H9 (cell line): ENCODE measurements at regions not wholly inside any gene's neighbourhood (a gene's known extent, or its start where the extent isn't known, plus 50 kb on each side); places are given as distances from the start of the nearest gene placed in this dataset.

ENCODE experiments used
- DNase-seq: peaks from one replicate; pipeline ENCODE4 v3.0.0-alpha.2; 2017
- H2AFZ ChIP-seq: one replicate; pipeline ENCODE4 v1.6.1; 2013; ENCODE audit warnings: mild to moderate bottlenecking, low read length, control low read depth, moderate library complexity
- H2AK5ac ChIP-seq: 2 replicates; pipeline ENCODE4 v1.6.1; 2013; ENCODE audit warnings: low read length, control low read depth, mixed read lengths; ENCODE audit not compliant: insufficient read length
- H2BK120ac ChIP-seq: one replicate; pipeline ENCODE4 v1.6.1; 2013; ENCODE audit warnings: low read depth, mild to moderate bottlenecking, low read length, control low read depth, inconsistent platforms; ENCODE audit not compliant: poor library complexity, severe bottlenecking
- H2BK12ac ChIP-seq: 2 replicates; pipeline ENCODE4 v1.6.1; 2013; ENCODE audit warnings: low read length, control low read depth, mixed read lengths, low read depth; ENCODE audit not compliant: insufficient read length
- H2BK15ac ChIP-seq: 2 replicates; pipeline ENCODE4 v1.6.1; 2013; ENCODE audit warnings: low read depth, low read length, control low read depth
- H2BK20ac ChIP-seq: one replicate; pipeline ENCODE4 v1.6.1; 2013; ENCODE audit warnings: low read depth, mild to moderate bottlenecking, low read length, control low read depth, inconsistent platforms; ENCODE audit not compliant: poor library complexity, severe bottlenecking
- H2BK5ac ChIP-seq: 2 replicates; pipeline ENCODE4 v1.6.1; 2013; ENCODE audit warnings: low read length, control low read depth, mixed read lengths; ENCODE audit not compliant: insufficient read length
- H3K14ac ChIP-seq: 2 replicates; pipeline ENCODE4 v1.6.1; 2013; ENCODE audit warnings: low read length, control low read depth; ENCODE audit not compliant: insufficient read depth
- H3K18ac ChIP-seq: 2 replicates; pipeline ENCODE4 v1.6.1; 2013; ENCODE audit warnings: low read depth, mild to moderate bottlenecking, mixed read lengths, low read length, control low read depth; ENCODE audit not compliant: insufficient read length
- H3K23ac ChIP-seq: 2 replicates; pipeline ENCODE4 v1.6.1; 2013; ENCODE audit warnings: low read length, control low read depth, mixed read lengths, low read depth; ENCODE audit not compliant: insufficient read length
- H3K23me2 ChIP-seq: 2 replicates; pipeline ENCODE4 v1.6.1; 2013; ENCODE audit warnings: low read depth, mild to moderate bottlenecking, mixed read lengths, low read length, control low read depth; ENCODE audit not compliant: insufficient read length, poor library complexity, severe bottlenecking
- H3K27ac ChIP-seq: 2 replicates; pipeline ENCODE4 v1.5.1; 2013; ENCODE audit warnings: low read length, control low read depth, mixed read lengths, low read depth; ENCODE audit not compliant: insufficient read length
- H3K27me3 ChIP-seq: 2 replicates; pipeline ENCODE4 v1.6.1; 2013; ENCODE audit warnings: low read length, control low read depth, inconsistent platforms; ENCODE audit not compliant: insufficient read depth
- H3K4ac ChIP-seq: 2 replicates; pipeline ENCODE4 v1.6.1; 2013; ENCODE audit warnings: low read depth, mild to moderate bottlenecking, control low read depth, inconsistent platforms, low read length, moderate library complexity
- H3K4me1 ChIP-seq: 2 replicates; pipeline ENCODE4 v1.6.1; 2013; ENCODE audit warnings: low read length, control low read depth, inconsistent platforms; ENCODE audit not compliant: insufficient read depth
- H3K4me2 ChIP-seq: 2 replicates; pipeline ENCODE4 v1.6.1; 2013; ENCODE audit warnings: low read length, control low read depth, mixed read lengths; ENCODE audit not compliant: insufficient read length, insufficient read depth
- H3K56ac ChIP-seq: 2 replicates; pipeline ENCODE4 v1.6.1; 2013; ENCODE audit warnings: low read depth, mild to moderate bottlenecking, mixed read lengths, low read length, control low read depth; ENCODE audit not compliant: insufficient read length
- H3K79me1 ChIP-seq: 2 replicates; pipeline ENCODE4 v1.6.1; 2013; ENCODE audit warnings: low read depth, mild to moderate bottlenecking, moderate library complexity, low read length, control low read depth, inconsistent platforms; ENCODE audit not compliant: insufficient read depth, poor library complexity, severe bottlenecking
- H3K79me2 ChIP-seq: 2 replicates; pipeline ENCODE4 v1.6.1; 2013; ENCODE audit warnings: low read length, control low read depth, inconsistent platforms; ENCODE audit not compliant: insufficient read depth
- H3K9ac ChIP-seq: 2 replicates; pipeline ENCODE4 v1.6.1; 2013; ENCODE audit warnings: low read length, control low read depth, mixed read lengths; ENCODE audit not compliant: insufficient read length; ENCODE audit errors: extremely low read depth
- H3K9me3 ChIP-seq: one replicate; pipeline ENCODE4 v1.6.1; 2013; ENCODE audit warnings: low read depth, low read length, inconsistent platforms; ENCODE audit not compliant: control insufficient read depth
- H3T11ph ChIP-seq: one replicate; pipeline ENCODE4 v1.6.1; 2013; ENCODE audit warnings: mild to moderate bottlenecking, low read length, control low read depth, inconsistent platforms
- H4K20me1 ChIP-seq: one replicate; pipeline ENCODE4 v1.6.1; 2013; ENCODE audit not compliant: control insufficient read depth, insufficient read length, insufficient read depth
- H4K5ac ChIP-seq: 2 replicates; pipeline ENCODE4 v1.6.1; 2013; ENCODE audit warnings: low read depth, mild to moderate bottlenecking, mixed read lengths, low read length, control low read depth; ENCODE audit not compliant: insufficient read length
- H4K8ac ChIP-seq: replicated peaks from 2 replicates; pipeline ENCODE4 v1.6.1; 2013; ENCODE audit warnings: low read length, control low read depth, mixed read lengths, low read depth; ENCODE audit not compliant: insufficient read length
- H4K91ac ChIP-seq: 2 replicates; pipeline ENCODE4 v1.6.1; 2013; ENCODE audit warnings: low read depth, mild to moderate bottlenecking, moderate library complexity, mixed read lengths, low read length, control low read depth; ENCODE audit not compliant: insufficient read length
- H3K27ac Mint-ChIP-seq, 3 experiments: 2 replicates in 2 of 3; 3 replicates in 1 of 3; pipeline ENCODE4 v1.8.0; 2020 to 2021; ENCODE audit warnings: mixed read lengths in 3 of 3, mild to moderate bottlenecking in 1 of 3, moderate library complexity in 1 of 3
- H3K27me3 Mint-ChIP-seq: 2 replicates; pipeline ENCODE4 v1.8.0; 2021; ENCODE audit warnings: low read depth, mild to moderate bottlenecking, moderate library complexity, mixed read lengths
- H3K36me3 Mint-ChIP-seq, 3 experiments: 2 replicates in 2 of 3; 3 replicates in 1 of 3; pipeline ENCODE4 v1.8.0; 2020 to 2021; ENCODE audit warnings: low read depth in 3 of 3, mixed read lengths in 3 of 3; ENCODE audit not compliant: insufficient read depth in 1 of 3
- H3K4me1 Mint-ChIP-seq, 2 experiments: 2 replicates each; pipeline ENCODE4 v1.8.0; 2020; ENCODE audit warnings: mixed read lengths in 2 of 2
- H3K4me3 Mint-ChIP-seq, 2 experiments: 2 replicates in 1 of 2; 3 replicates in 1 of 2; pipeline ENCODE4 v1.8.0; 2020 to 2021; ENCODE audit warnings: mild to moderate bottlenecking in 2 of 2, mixed read lengths in 2 of 2, moderate library complexity in 1 of 2
- H3K9me3 Mint-ChIP-seq, 2 experiments: 2 replicates in 1 of 2; 3 replicates in 1 of 2; pipeline ENCODE4 v1.8.0; 2020; ENCODE audit warnings: mild to moderate bottlenecking in 2 of 2, mixed read lengths in 2 of 2, moderate library complexity in 1 of 2
- CTCF ChIP-seq: fragments of 200-600 bp; sonication (generic); conservative IDR thresholded peaks from 3 replicates; pipeline ENCODE4 v1.8.0; 2021; ENCODE audit warnings: antibody characterized with exemption, mild to moderate bottlenecking
- WGBS: extraction: QIAGEN DNeasy Blood & Tissue Kit; methylation state at CpG from one replicate; pipeline ENCODE4 v1.1.7; 2013; ENCODE audit warnings: missing lambda C conversion rate, low lambda C conversion rate, mixed read lengths; ENCODE audit not compliant: insufficient read length; ENCODE audit errors: extremely low coverage; 5-methylcytosine and 5-hydroxymethylcytosine counted together

GRCh38 chr21:24025101-24025500 lies 1582.2 kb downstream of the MRPL39 start:
- H2BK5ac ChIP-seq, result no peak overlapping the region
- no peak overlapping the region for H2BK12ac ChIP-seq
- no peak overlapping the region for H3K14ac ChIP-seq
- TF ChIP-seq CTCF, result no peak
- peaks cover 3 to 16% (median 7%) of the 10 kb centered on the region in 3 experiments; a peak in 6 of 7 replicates for H3K36me3 Mint-ChIP-seq
- no peaks in the 10 kb centered on the region for H3K79me1 ChIP-seq
- WGBS, result no CpG with 5 or more reads among the region's 3 CpGs
- no peaks in the 10 kb centered on the region for H4K20me1 ChIP-seq
- no peak overlapping the region for H3K4me2 ChIP-seq
- H3K23ac ChIP-seq, result no peak overlapping the region
- H3K9me3 ChIP-seq, result no peaks in the 10 kb centered on the region
- no peak overlapping the region for H2AK5ac ChIP-seq
- no peak overlapping the region for H2BK15ac ChIP-seq
- no peak overlapping the region for H3T11ph ChIP-seq
- no peak overlapping the region for H3K56ac ChIP-seq
- H3K23me2 ChIP-seq, result no peaks in the 10 kb centered on the region
- H2BK20ac ChIP-seq, result no peak overlapping the region
- H3K79me2 ChIP-seq, result no peaks in the 10 kb centered on the region
- H2BK120ac ChIP-seq, result no peak overlapping the region
- no peak overlapping the region for H3K9ac ChIP-seq
- no peak overlapping the region for H4K8ac ChIP-seq
- H3K9me3 Mint-ChIP-seq, result peaks cover 40 to 54% of the 10 kb centered on the region in 2 experiments
- H3K4ac ChIP-seq, result no peak overlapping the region
- H4K91ac ChIP-seq, result no peak overlapping the region
- H3K27me3 ChIP-seq, result no peaks in the 10 kb centered on the region
- no peak overlapping the region for H3K27ac ChIP-seq
- H3K27me3 Mint-ChIP-seq, result no peaks in the 10 kb centered on the region
- no peak for DNase-seq
- no peak overlapping the region for H2AFZ ChIP-seq
- H3K18ac ChIP-seq, result no peak overlapping the region
- H3K4me1 ChIP-seq, result no peaks in the 10 kb centered on the region
- no peak overlapping the region for H3K4me3 Mint-ChIP-seq
- no peak overlapping the region for H3K27ac Mint-ChIP-seq
- H4K5ac ChIP-seq, result no peak overlapping the region
- H3K4me1 Mint-ChIP-seq, result no peaks in the 10 kb centered on the region
